GM18951 (cell line): ENCODE measurements at regions not wholly inside any gene's neighbourhood (a gene's known extent, or its start where the extent isn't known, plus 50 kb on each side); places are given as distances from the start of the nearest gene placed in this dataset.

ENCODE experiments used
- POLR2A ChIP-seq: IDR thresholded peaks from 4 replicates; pipeline ENCODE4 v1.6.1; 2011; ENCODE audit warnings: mild to moderate bottlenecking; ENCODE audit not compliant: insufficient read length, insufficient read depth; ENCODE audit errors: extremely low read depth
- in situ Hi-C: fragments of 300-500 bp; cut with MboI; formaldehyde crosslinking; loops from one replicate; pipeline ENCODE4 v1.12.0; 2022; ENCODE audit warnings: low sequenced_read_pairs, mixed read lengths, inconsistent platforms; ENCODE audit not compliant: unreplicated experiment

DNA sequence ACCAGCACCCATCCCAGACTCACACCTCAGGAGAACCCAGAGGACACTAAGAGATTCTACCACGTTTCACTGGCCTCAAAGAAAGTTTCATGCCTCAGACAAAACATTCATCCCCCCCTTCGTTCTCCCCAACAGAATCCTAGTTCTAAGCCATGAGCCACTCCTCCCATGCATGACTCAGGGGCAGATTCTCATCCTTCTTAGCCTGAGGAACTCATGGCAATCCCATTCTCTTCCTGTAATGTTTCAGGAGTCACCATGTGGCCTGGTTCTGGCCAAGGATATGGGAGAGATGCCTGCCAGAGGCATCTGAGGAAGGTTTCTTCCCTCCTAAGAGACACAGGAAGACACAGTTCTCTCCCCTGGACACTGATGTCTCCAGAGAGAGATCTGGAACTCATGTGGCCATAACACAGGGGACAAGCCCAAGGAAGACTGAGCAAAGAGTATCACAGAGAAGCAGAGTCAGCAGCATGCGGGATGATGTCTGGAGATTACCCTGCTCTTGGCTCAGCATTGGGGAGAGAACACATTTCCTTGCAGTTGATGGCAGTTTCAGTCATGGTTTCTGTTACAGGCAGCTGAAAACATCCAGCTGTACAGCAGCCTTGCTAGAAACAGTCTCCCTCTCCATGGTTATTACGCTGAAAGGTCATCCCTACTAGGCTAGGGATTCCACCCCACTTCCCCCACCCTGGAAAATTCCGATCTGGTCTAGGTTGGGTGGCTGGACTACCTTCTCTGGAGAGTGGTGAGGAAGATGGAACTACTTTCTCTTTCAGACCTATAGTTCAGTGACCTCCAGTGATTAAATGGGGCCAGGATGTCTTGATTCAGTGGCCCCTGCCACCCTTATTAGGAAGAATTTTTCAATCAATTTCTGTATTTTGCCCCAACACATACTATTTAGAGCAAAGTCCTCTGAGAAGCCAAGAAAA lies 115.4 kb downstream of the ZNF608 start:
- TF ChIP-seq POLR2A, result no peak
- in situ Hi-C loops, result no loop called here

DNA sequence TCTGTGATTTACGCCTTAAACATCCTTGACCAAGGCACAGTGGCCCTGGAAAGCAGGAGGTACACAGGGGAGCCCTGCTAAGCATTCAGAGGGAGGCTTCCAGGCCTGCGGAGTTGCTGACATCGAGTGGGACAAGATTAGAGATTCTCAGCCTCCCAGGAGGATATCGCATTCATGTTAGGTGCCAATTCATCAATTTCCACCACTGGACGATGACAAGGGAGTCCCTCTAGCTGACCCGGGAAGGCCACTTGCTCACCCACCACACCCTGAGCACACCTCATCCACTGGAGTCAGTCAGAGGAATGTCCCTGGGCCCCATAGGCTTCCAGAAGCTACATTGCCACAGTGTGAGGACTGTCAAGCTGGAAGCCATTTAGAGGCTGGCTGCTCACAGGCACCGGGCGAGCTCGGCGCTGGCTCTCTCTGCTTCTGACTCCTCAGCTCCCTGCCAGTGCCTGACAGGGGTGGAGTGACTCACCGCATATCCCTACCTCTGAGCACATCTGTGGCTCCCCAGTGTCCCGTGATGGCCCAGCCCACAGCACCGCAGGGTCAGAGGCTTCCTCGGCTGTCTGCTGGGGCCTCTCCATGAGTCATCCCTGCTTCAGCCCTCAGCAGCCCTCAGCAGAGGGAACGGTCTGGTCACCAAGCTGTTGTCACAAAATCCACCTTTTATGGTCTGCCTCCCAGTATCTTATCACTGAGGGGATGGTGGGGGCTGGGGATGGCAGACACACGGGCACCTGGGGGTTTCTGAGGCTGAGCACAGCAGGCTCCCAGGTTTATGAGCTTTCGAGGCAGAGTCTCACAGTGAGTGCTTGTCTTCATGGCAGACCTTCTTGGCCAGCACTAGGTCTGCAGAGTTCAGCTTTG lies 117.5 kb downstream of the ZNF608 start:
- in situ Hi-C loops, result no loop called here
- no peak for TF ChIP-seq POLR2A

DNA sequence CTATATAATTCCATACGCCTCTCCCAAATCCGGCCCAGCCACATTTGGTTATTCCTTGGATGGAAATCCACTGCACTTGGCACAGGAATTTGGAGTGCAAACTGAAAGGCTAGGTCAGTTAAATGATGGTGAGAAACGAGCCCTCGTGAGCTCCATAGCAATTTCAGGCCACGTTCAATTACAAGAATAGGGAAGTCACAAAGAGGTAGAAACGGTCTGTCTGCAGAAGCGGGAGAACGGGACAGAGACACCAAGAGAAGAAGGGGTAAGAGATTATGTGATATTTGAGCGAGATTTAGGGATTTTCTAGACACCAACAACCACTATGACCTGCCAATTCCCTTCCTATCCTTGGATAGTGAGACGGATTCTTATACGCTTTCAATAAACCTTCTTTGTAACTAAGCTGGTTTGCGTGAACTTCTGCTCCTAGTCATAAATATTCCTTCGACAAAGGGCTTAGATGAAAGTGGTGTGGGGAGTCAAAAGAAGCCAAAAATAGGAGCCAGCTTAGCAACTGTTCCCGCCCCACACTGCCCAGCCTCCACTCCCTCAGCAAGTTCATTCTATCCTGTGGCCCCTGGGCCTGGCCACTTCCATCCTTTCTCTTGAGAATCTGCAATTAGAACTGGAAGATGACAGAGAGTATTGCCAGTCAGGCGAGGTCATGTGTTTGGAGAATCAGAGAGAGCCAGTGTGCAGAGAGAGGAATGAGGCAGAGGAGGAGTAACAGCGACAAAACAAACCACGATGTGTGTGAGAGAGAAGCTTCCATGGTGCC lies 118.4 kb downstream of the ZNF608 start:
- in situ Hi-C loops, result no loop called here

DNA sequence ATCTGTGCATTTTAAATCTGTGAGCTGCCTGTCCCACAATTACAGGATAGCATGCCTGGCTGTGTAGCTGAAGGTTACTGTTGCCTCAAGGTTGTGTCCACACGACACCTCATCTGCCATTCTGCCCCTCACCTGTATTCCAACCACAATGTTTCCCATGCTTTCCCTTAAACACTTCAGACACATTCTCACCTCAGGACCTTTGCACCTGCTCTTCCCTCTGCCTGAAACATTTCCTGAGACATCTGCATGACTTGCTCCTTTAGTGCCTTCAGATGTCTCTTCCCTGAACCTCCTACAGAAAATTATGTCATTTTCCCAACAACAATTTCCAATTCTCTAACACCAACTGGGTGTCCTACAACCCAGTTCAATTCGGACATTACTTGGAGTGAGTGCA lies 120.4 kb downstream of the ZNF608 start:
- in situ Hi-C loops, result no loop called here
- no peak for TF ChIP-seq POLR2A

More for the DNA sequence above, 118.4 kb downstream of the ZNF608 start:
- no peak for TF ChIP-seq POLR2A

DNA sequence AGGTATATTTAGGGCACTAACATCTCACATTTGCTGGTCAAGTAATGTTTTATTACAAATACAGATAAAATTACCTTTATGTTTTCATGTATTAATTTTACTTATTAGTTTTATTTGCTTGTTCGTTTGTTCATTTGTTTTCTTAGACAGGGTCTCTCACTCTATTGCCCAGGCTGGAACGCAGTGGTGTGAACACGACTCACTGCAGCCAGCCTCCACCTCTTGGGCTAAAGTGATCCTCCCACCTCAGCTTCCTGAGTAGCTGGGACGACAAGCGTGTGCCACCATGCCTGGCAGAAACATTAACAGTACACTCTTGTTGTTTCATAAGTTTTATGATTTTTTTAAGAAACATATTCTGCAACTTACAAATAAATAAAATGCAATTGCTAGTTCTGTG lies 123.2 kb downstream of the ZNF608 start:
- in situ Hi-C loops, result no loop called here
- TF ChIP-seq POLR2A, result no peak

DNA sequence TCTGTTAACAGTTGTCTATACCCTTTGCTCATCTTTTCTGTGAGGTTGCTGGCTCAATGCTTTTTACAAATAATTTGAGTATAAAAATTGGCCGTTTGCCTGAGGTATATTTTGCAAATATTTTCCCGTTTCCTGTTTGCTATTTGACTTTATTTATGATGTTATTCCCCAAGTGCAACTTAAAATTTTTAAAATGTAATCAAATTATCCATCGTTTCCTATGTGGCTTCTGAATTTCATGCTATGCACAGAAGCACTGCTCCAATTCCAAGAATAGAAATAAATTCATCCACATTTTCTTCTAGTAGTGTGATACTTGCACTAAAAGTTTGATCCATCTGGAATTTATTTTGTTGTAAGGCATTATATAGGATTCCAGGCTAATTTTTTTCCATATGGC lies 123.6 kb downstream of the ZNF608 start:
- in situ Hi-C loops, result no loop called here

DNA sequence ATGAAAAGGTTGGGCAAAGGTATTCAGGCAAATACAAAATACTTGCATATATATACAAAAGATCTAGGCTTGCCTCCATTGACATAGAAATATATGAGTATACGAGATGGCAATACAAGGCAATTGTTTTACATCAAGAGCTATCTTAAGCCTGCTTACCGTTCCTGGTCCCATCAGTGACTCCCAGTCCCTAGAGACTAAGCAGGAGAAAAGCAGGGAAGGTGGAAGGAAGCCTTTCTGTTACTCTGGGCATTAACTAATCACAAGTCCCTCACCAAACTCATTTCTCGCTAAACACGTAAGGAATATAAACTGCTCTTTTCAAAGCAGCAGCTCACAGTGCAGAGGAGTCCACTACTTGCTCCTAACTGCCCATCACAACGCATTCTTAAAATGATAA lies 125.2 kb downstream of the ZNF608 start:
- TF ChIP-seq POLR2A, result no peak
- in situ Hi-C loops, result no loop called here

More for the DNA sequence above, 123.6 kb downstream of the ZNF608 start:
- no peak for TF ChIP-seq POLR2A

DNA sequence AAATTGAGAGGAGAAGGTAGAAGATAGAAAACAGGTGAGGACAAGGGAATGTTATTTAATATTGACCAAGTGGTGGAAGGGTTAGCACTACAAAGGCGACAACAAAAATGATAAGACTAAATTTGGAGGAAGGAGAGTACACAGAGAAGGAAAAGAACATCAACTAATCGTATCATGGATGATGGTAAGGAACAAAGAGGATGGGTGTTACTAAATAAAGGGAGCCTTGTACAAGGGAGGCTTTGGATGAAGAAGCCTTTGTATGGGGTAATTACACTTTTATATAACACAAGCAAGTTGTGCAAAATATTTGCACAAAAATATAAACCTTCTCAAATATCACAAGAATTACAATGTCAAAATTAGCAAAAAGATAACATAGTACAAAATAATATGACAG lies 125.7 kb downstream of the ZNF608 start:
- no peak for TF ChIP-seq POLR2A
- in situ Hi-C loops, result no loop called here

DNA sequence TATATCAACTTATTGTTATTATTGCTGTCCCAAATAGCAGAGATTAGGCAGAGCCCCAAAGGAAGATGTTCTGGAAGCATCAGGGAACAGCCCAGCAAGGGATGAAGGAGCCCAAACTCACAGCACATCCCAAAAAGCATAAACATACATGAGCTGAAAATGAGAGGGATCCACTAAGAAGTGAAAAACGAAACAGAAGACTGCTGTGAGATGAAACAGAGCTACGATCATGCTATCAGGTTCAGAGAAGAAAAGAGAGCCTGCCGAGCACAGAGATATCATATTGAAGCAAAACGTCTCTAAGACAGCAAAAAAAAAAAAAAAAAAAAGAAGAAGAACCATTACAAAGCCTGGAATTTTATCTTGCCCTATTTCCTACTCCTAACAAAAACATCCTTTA lies 127.3 kb downstream of the ZNF608 start:
- in situ Hi-C loops, result no loop called here
- TF ChIP-seq POLR2A, result no peak

DNA sequence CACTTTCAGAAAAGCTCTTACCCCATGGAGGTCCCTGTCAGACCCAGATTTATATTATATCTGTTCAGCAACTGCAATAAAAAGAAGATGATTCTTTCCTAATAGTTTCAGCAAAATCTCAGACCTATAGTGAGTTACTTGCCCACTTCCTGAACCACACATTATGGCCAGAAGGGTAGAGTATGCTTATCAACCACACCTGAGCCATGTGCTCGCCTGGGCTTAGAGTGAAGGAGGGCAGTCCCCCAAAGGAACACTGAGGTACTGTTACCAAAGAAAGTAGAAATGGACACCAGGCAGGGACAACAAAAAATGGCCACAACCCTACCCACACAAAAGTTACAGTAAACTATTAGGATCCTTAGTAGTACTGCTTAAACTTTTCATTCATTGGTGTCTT lies 128.7 kb downstream of the ZNF608 start:
- in situ Hi-C loops, result no loop called here
- no peak for TF ChIP-seq POLR2A

DNA sequence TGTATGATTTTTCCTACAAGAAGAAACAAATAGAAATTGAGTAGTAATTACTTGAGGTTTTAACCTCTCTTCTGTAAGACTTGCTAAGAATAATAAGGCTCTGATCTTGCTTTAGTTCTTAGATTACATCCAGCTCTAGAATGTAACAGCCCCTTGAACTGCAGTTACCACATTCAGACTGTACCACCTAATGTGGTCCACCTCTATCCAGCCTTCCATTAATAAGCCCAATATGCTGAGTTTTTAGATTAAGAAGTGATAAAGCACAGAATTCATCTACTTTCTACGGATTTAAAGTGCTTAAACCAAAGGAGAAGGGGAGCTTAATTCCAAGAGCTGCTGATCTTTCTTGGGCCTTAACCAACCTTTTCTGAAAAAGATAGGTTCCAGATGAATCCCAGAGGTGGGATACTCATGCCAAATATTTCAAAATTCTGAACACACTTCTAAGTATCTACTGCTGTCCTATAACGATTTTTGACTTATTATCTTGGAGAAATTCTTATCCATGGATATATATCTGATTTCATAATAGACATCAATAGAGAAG lies 131.5 kb downstream of the ZNF608 start:
- in situ Hi-C loops, result no loop called here
- no peak for TF ChIP-seq POLR2A

DNA sequence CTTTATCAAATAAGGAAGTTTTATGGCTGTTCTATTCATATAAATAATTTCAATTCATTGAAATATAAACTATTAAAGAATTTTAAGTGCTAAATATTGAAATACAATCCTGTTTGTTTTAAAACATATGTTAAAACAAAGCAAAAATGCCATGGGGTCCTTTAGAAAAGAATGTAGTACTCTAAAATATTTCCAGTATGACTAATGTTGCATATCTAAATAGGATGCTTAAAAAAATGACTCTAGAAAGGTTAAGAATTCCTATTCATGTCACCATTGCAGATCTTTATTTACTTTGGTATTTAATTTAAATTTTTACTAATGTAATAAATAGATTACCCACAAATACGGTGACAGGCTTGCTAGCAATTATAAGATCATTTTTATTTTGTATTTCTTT lies 132.3 kb downstream of the ZNF608 start:
- in situ Hi-C loops, result no loop called here

More for the DNA sequence above, 132.3 kb downstream of the ZNF608 start:
- TF ChIP-seq POLR2A, result no peak
